HG02970 (cell line): ENCODE measurements at regions not wholly inside any gene's neighbourhood (a gene's known extent, or its start where the extent isn't known, plus 50 kb on each side); places are given as distances from the start of the nearest gene placed in this dataset.
A peak's percentile ranks its signal among the peaks of the same experiment; 100 is the strongest.

Experiments used
- ATAC-seq: cut with Tn5 transposase; IDR thresholded peaks from one replicate; pipeline ENCODE4 v1.9.1; 2021; ENCODE audit warnings: mild to moderate bottlenecking, moderate library complexity, moderate number of reproducible peaks; ENCODE audit not compliant: unreplicated experiment, low FRiP score

DNA sequence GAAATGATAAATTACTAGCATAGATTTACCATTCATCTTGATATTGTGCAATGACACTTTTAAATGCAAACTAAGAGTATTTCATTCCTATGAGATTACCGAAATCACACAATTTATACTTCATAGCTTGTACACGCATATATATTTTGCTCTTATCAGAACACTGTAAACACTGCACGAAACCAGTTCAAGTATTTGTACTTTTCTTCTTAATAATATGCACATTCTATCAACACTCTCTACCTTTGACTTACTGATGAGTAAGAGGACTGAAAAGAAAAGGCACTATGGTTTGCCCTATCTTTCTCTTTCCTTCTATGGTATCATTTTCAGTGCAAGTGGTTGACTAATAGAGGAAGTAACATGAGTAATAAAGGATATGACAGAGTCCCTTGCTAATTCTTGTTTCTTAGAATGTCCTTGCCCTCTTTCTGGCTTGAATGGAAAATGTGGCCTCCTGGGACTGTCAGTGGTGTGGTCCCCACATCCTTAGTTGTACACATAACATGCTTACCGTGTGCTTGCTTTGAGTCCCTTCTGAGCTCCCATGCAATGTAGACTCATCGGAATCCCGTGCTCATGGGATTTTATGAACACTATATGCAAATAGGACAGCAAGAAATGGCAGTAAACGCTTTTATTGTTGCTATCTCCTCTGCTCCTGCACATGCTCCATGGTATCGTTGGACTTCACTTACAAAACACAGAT is 363.5 kb upstream of the TNP1 start:
- ATAC-seq: peak; percentile 72

DNA sequence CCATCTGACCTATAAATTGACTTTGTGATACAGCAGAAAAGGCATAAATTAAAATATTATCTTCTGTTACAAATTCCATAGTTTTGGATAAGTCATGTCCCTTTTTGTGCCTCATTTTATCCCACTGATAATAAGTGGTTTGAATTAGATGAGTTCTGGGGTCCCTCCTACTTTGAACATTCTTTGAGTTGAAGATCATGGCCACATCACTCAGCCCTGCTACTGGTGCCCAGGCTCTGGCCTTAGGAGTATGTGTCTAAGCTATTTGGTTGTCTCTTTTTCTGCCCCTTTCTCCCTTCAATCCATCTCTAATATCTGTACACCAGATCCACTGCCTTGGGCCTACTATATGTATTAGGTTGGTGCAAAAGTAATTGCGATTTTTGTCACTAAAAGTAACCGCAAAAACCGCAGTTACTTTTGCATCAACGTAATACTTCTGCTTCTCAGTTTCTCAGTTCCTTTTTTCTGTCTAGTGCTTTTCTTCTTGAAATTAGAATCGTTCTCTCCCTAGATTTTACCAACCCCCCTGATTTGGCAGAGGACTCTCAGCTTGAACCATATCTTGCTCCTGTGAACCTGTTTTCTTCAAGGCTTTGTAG is 362.5 kb upstream of the TNP1 start:
- ATAC-seq: peak; percentile 51

DNA sequence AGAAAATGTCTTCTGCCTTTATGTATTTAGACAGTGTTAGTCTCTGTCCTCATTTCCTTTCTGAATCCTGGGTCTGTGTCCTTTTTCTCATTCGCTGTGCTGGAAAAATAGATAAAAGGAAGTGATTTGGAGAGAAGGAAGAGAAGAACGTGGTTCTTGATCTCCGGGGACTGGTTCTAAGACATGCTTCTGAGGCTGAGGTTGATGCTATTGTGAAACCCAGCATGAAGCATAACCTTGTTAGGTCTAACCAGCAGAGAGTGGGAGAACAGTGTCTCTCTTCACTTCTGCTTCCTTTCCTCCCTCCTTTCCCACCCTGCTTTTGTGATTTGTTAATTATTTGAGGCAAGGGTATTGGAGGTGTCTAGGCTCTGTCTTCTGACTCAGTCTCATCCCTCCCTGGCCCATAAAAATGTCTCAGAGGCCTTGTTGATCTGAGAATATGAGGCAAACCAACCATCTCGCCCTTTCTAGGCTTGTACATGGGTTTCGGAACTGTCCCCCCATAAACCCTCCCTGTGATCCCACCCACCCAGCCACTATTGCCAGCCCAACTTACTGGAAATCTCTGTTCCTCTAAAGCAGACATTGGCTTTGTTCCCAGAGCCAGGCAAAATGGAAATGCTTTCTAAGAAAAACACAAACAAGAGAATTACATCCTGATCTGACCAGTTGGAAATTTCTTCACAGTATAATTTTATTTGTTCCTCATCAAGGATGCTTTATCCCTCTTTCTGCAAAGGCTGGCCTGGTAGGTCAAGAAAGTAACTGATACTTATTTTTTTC is 360.6 kb upstream of the TNP1 start:
- ATAC-seq: no peak

DNA sequence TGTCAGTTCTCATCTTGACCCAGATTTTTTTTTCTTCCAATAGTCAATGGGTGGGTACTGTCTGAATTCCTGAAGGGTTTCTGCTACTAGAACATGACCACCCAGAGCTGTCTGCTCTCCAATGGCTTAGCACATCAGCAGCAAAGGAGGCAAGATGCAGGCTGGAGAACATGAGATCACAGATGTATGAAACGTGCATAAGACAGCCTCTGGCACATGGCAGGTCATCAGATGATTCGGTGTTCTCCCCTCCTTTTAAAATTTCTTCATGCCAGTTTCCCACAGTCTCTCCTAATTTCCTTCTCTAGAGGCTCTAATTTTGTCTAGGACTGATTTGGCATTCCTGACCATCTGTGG is 359.3 kb upstream of the TNP1 start:
- ATAC-seq: no peak

DNA sequence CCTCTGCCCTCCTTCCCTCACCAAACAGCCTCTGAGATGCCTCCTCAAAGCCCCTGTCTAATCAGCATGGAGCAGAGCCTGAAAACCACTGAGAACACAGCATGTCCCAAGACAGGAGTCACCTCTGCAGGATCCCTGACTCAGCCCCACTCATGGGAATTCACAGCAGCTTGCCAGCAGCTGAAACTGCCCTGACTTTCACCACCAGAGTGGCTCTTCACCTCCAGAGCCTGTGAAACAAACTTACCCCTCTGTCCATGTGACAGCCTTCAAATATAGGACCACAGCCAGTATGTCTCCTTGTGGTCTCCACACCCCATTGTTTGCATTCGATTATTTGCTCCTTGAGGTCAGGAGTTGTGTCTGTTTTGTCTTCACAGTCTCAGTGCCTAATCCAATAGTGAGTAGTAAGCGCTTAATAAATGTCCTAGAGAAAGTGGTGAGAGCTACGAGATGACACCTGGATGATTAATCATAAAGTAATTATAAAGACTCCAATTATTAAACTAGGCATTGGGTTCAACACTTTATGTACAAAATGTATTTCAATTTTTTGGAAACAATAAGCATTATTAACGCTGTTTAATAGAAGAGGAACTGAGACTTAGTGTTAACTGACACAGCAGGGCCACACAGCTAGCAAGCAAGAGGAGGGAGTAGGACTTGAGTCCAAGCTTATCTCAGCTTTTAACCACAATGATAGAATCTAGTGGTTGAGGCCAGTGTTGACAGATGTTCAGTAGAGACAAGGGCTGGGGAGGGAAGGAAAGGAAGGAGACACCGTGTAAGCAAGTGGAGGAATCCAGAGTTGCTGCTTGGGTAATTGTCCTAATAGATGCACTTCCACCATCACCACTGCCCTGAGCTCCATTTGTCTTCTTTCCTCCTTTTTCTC is 358.7 kb upstream of the TNP1 start:
- ATAC-seq: peak; percentile 47

DNA sequence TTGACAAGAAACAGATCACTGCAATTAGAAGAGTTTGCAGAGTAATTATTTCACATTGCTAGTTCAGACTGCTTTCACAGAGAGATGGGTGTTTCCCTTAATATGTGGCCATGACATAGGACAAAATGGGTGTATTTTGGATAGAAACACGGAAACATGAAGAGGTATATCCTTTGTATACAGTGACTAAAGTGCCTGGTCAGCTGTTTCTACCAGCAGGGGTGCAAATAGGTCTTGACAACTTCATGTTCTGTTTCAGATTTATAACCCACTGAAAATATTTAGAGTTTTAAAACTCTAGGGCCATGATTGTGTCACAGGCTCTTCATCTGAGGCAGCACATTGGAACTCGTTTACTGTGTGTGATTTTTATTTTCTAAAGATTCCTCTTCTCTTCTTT is 357.1 kb upstream of the TNP1 start:
- ATAC-seq: no peak

DNA sequence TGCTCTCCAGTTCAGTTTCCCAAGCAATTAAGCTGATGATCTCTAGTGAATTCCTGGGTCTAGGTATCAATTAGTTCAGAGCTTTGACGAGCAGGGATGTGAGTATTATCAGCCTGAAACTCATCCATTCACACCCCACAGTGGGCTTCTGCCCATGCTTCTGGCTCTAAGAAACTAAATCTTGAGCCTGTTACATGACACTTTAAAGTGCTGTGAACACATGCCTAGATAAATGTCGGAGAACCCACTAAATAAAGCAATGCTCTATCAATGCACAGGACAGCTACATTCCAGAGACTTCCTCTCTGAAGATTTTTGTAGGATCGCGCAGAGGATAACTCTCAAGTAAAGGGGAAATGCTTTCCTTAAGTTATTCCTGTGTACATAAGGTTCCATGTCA is 356.5 kb upstream of the TNP1 start:
- ATAC-seq: no peak

DNA sequence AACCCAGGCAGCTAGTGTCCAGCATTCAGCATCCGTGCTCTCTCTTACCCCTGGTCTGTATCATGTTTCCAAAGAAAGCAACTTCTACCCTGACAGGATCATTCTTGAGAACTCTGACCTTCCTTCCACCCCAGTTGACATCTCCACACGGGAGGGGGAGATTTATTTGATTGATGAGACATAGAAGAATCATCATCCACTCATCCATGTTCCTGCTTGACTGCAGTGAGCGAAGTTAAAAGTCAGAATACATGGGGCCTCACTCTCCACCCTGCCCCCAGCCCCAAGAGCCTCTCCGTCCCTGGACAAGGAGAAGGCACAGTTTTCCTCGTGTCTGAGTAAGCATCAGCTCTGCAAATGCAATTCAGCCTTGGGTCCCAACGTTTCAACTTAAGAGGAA is 356.0 kb upstream of the TNP1 start:
- ATAC-seq: no peak

DNA sequence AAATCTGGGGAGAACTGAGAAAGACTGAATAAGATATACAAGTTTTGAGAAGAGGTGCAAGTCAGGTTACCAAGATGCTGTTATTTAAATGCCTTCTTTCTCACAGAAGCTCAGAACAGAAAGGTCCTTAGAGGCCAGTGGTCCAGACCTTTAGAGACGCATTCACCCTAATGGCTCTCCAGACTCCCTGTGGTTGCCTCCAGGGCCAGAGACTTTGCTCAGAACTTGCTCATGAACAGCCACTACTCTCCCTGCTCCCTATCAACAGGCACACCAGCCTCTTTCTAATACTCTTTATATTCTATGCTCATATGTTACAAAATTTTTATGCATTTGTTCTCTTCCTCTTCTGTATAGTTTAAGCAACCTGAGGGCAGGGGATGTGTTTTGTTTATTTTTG is 349.0 kb upstream of the TNP1 start:
- no peak for ATAC-seq

DNA sequence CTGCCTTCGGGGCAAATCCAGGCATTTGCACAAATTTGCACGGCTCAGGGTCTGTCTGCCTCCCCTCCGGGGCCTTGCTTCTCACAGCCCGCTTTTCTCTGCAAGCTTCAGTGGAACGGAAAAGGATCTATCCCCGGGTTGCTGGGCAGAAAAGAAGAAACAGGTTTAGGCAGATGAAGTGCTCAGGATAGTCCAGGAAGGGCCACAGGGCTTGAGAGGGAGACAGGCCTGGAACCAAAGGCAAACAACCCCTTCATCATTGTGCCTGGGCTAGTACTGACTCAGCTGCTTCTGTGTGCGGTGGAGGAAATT is 347.8 kb upstream of the TNP1 start:
- ATAC-seq: no peak

DNA sequence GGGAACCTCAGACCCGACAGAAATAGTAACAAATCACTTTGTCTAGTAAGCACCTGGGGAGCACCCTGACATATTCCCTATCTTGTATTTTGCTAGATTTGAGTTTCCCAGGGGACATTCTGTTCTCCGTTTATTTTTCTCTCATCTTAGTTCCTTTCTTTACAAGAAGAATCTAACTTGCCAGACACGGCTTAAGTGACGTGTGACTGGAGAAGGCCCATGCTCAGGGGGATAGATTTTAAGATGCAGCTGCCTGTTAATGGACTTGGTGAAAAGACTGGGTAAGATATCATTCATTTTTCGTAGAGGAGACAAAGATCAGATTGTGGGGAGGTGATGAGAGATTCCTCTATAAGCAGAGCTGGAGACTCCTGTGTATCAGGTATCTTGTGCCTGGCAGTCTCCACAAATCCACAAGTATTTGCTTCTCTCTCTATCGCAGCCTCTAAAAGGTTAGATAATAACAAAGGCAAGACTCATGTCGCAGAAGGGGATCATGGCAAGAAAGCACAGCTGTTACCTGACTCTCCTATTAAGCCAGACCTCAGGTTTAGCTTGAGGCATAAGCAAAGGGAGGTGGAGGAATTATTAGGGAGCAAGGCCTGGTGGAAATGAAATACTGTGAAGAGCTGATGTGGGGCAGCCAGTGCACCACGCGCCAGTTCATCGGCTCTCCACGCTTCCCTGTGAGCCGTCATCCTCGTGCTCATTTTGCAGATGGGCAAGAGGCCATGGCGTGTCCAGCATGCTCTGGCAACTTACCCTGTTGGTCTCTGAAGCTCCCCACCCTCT is 347.2 kb upstream of the TNP1 start:
- no peak for ATAC-seq

DNA sequence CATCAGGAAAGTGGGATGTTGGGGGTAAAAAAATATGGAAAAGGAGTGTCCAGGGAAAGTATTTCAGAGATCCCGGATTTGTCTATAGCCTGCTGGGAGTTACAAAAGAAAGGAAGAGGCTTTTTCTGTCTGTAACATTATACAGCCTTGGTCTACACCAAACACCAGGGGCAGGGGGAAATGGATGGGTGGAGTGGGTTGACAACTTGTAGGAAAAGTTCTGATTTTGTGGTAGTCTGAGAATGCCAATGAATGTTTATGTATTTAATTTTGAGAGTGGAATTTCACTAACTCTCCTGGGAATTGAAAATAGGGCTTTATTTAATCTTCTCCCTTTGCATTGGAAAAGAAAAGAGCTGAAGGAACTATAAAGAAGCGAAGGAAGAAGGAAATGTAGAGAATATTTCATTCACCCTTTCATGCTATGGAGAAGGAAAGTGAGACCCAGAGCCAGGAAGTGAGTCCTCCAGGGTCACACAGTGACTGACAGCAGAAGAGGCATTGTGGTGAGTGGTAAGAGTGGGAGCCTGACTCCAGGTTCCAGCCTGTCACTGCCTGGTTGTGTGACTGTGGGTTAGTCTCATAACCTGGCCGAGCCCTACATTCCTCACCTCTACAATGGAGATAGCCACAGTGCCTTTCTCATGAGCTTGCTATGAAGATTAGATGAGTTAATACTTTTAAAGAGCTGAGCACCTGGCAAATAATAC is 346.3 kb upstream of the TNP1 start:
- no peak for ATAC-seq

DNA sequence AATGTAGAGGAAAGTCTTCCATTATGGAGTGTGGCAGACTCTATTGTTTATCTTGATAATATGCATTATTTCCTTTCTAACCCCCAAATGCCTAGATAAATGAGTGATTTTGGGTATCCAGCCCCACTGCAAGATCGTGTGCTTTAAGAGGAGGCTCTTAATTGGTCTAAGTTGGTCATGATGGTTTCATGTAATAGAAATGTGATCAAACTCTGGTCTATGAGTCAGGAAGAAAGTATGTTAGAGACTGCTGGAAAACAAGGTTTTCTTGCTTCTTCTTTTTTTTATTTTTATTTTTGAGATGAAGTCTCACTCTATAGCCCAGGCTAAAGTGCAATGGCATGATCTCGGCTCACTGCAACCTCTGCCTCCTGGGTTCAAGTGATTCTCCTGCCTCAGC is 344.5 kb upstream of the TNP1 start:
- no peak for ATAC-seq

DNA sequence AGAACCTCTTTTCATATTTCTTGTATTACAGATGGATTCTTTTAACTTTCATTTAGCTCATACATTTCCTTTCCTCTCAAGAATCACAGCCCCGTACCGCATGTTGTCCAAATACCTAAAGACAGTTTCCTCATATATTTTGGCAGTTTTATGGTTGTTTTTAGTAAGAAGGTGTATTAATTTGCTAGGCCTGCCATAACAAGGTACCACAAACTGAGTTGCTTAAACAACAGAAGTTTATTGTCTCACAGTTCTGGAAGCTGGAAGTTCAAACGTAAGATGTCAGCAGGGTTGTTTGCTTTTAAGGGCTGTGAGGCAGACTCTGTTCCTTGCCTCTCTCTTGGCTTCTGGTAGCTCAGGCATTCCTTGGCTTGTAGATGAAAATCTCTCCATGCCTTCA is 343.2 kb upstream of the TNP1 start:
- no peak for ATAC-seq

DNA sequence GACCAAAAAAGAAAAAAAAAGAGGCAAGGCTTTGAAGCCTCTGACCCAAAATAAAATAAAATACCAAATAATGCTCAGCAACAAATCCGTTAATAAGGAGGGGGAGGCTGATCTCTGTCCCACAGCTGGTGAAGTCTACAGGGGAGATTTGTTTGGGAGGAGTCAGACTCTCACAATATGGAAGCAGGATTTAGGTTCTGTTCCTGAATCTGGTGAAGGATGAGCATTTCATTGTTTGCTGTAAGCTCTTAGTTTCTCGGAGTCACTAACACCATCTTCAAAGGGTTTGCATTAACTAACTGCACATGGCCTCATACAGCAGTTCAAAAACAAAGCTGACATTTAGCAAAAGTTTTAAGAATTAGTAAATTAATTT is 339.4 kb upstream of the TNP1 start:
- ATAC-seq: no peak

DNA sequence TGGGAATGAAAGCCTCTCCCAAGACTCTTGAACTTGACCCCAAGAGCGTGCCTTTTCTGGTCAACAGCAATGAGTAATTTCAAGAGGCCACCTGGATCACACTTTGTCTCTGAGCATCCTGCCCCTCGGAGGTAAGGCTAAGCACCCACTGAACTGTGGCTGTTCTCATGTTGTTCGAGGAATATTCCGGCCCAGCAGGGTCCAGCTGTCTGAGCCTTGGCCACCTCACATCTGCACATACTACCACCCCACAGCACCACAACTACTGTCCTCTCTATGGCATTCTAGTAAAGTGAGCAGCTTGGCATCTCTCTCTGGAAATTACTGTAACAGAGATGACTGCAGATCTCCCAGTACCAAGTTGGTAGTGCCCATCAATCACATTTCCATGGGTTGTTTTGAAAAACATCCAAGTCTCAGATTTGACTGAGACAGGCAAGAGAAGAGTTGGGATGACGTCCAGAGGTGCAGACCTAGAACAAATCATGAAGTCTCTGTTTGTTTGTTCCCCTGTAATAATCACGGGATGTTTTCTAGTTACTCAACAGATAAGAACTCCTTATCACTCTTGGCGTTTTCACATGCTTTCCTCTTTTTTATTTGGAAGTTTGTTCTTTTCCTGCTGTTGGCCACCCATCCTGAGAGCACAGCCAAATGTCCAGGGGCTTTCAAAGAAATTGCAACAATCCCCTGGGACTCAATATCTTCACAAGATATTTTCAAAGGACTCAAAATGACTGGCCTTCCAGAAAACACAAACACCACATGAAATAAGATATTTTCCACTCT is 336.0 kb upstream of the TNP1 start:
- ATAC-seq: no peak

DNA sequence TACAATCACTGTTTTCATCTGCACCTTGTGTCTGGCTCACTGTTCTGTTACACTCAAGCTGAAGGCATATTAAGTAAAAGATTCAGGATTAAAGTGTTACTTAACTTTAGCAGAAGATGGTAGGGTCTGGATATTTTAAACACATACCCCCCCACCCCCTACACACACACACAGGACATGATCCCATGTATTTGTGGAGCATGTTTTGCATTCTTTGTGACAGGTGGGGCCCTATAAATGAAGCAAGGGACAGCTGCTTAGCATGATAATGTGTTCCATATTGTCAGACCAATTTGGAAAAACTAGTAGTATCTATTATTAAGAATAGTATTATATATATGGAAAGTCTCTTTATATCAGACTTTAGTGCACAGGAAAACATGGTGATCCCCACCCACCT is 335.2 kb upstream of the TNP1 start:
- ATAC-seq: no peak

DNA sequence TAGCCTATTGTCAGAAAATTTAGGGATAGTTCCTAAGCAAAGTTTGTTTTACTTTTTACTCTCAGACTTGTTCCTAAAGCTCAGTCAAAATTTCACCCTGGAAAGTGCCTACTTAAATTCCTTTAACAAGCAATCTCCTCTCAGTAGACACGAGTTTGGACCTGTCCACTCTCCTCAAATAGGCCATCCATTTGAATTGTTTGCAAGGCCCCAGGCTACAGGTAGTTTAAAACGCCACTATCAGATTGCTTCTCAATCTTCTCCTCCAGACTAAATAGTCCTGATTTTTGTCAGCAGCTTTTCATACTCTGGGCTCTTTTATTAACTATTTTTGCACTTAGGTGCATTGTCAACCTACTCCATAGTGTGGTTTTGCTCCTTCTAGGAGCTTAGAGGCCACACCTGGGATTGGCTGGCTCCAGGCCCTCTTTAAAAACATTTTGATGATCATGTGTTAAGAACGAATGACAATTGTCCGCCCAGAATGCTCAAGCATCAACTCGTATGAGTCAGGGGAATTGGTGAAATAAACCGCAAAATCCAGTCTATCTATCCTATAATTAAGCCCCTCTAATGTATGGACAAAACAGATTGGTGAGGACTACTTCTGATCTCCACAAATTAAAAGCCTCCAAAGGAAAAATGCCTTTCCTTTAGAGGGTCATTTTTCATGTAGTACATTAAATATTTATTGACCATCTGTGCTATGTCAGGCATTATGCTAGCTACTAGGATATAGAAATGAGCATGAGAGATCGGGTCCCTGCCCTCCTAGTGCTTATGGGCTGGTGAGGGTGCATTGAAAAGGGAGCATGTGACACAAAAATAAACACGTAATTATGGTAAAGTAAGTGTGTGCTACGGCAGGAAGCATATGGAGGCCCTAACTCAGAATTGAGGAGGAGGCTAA is 333.8 kb upstream of the TNP1 start:
- ATAC-seq: no peak
